Peyer's patch (tissue), 4 donors: ENCODE measurements at regions not wholly inside any gene's neighbourhood (a gene's known extent, or its start where the extent isn't known, plus 50 kb on each side); places are given as distances from the start of the nearest gene placed in this dataset.

Experiments
- DNase-seq, 3 donors: peaks; one replicate each; pipeline ENCODE4 v3.0.0-alpha.2; 2017 to 2019
- H3K27ac ChIP-seq, 4 donors: fragments of 200-600 bp; sonication (generic); one replicate each; pipeline ENCODE4 v1.5.1; 2016 to 2019
- H3K27me3 ChIP-seq, 2 donors: fragments of 200-600 bp; sonication (generic); one replicate each; pipeline ENCODE4 v1.5.1; 2019
- H3K36me3 ChIP-seq, 3 donors: fragments of 200-600 bp; sonication (generic); one replicate each; pipeline ENCODE4 v1.5.1; 2016 to 2019
- H3K4me1 ChIP-seq, 4 donors: fragments of 200-600 bp; sonication (generic); one replicate each; pipeline ENCODE4 v1.5.1; 2016 to 2019
- H3K4me3 ChIP-seq, 4 donors: fragments of 200-600 bp; sonication (generic); 1 replicate in 3 of 4; 2 replicates in 1 of 4; pipeline ENCODE4 v1.5.1; 2016 to 2019; ENCODE audit warnings: mild to moderate bottlenecking in 1 of 4
- H3K9me3 ChIP-seq, 4 donors: fragments of 200-600 bp; sonication (generic); one replicate each; pipeline ENCODE4 v1.5.1; 2016 to 2019; ENCODE audit warnings: mild to moderate bottlenecking in 1 of 4
- CTCF ChIP-seq, 6 experiments: fragments of 450-650 bp in 4 of 6; fragments of 200-600 bp in 2 of 6; sonication (generic) in 1 of 6; IDR thresholded peaks; one replicate each; pipeline ENCODE4 v1.5.1; 2017 to 2019; ENCODE audit warnings: antibody characterized with exemption in 6 of 6, mild to moderate bottlenecking in 3 of 6, moderate library complexity in 1 of 6
- POLR2A ChIP-seq, 2 donors: fragments of 450-650 bp; IDR thresholded peaks; one replicate each; pipeline ENCODE4 v1.5.1; 2017; ENCODE audit warnings: antibody characterized with exemption in 2 of 2, mild to moderate bottlenecking in 2 of 2, moderate library complexity in 2 of 2

DNA sequence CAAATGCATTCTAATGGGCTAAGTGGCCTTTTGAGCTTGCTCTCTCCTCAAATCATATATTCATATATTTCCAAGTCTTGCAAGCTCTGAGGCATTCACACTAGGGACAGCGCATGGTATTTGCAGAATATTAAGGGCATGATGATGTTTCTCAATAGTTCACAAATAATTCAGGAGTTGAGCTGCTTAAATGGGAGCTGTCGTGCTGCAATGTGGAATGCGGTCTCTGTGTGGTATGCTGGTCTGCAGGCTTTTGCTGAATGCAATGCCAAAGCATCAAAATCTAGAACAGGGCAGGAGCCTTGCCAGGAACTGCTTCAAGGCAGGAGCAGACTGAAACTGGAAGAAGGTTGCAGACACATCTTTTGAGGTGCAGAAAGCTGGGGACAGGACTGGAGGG, 1060.0 kb downstream of the TBC1D22A start:
- DNase-seq = no peak
- Histone ChIP-seq H3K27me3 (no peaks in the 10 kb centered on the region), H3K4me1 (no peaks in the 10 kb centered on the region), H3K36me3 (no peaks in the 10 kb centered on the region), H3K9me3 (no peaks in the 10 kb centered on the region), H3K4me3 (no peak overlapping the region), H3K27ac (no peak overlapping the region)
- TF ChIP-seq POLR2A (IDR thresholded peaks at IDR 0.05) = no peak
- TF ChIP-seq CTCF (IDR thresholded peaks at IDR 0.05) = no peak

DNA sequence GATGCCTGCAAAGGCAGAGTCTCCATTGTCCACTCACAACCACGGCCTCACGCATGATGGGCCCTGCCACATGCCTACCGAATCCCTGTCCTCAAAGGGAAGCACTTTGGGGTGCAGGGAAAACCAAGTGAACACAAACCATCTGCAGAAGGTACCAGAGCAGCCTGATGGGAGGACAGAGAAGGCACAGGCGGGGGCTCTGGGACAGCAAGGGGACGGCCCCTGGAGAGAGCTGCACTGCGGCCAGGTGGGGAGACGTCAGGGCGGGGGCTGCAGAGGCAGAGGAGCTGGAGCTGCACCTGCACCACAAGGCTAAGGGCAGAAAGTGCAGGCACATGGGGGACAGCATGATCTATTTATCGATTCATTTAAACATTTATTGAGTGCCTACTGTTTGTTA, 1056.0 kb downstream of the TBC1D22A start:
- no peak overlapping the region for H3K27ac ChIP-seq
- no peaks in the 10 kb centered on the region for H3K36me3 ChIP-seq
- H3K27me3 ChIP-seq = no peaks in the 10 kb centered on the region
- H3K9me3 ChIP-seq = no peaks in the 10 kb centered on the region
- no peak overlapping the region for H3K4me3 ChIP-seq
- DNase-seq = peak in 1 of 3 donors; percentile 31
- TF ChIP-seq POLR2A (IDR thresholded peaks at IDR 0.05) (no peak), CTCF (IDR thresholded peaks at IDR 0.05) (no peak)
- no peaks in the 10 kb centered on the region for H3K4me1 ChIP-seq

DNA sequence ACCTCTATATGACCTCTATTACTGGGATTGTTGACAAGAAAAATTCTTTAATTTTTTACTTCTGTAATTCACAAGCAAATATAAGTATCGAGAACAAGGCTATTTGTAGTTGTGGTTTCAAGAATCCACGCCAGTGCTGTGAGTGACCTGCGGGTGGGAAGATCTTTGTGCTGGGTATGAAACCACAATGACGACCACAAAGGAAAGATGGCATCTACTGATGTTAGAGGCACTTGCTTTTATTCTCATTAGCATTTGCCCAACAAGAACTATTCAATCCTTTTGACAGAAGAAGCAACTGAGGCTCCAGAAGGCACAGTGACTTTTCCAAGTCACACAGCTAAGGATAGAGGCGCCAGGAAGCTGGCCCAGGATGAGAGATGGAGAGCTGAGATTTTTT, 1054.9 kb downstream of the TBC1D22A start:
- Histone ChIP-seq H3K27ac (no peak overlapping the region), H3K4me1 (no peaks in the 10 kb centered on the region), H3K4me3 (no peak overlapping the region), H3K36me3 (no peaks in the 10 kb centered on the region), H3K9me3 (no peaks in the 10 kb centered on the region), H3K27me3 (no peaks in the 10 kb centered on the region)
- TF ChIP-seq CTCF (IDR thresholded peaks at IDR 0.05) (no peak), POLR2A (IDR thresholded peaks at IDR 0.05) (no peak)
- no peak for DNase-seq

- H3K4me3 ChIP-seq = no peak overlapping the region
- H3K27me3 ChIP-seq = no peaks in the 10 kb centered on the region
- H3K36me3 ChIP-seq = no peaks in the 10 kb centered on the region
- no peaks in the 10 kb centered on the region for H3K4me1 ChIP-seq
- no peak for TF ChIP-seq POLR2A (IDR thresholded peaks at IDR 0.05)
- TF ChIP-seq CTCF (IDR thresholded peaks at IDR 0.05) = no peak
- H3K27ac ChIP-seq = no peak overlapping the region
- H3K9me3 ChIP-seq = no peaks in the 10 kb centered on the region
- no peak for DNase-seq
These were observed 1054.4 kb downstream of the TBC1D22A start for GRCh38 chr22:47816863-47817210.

DNA sequence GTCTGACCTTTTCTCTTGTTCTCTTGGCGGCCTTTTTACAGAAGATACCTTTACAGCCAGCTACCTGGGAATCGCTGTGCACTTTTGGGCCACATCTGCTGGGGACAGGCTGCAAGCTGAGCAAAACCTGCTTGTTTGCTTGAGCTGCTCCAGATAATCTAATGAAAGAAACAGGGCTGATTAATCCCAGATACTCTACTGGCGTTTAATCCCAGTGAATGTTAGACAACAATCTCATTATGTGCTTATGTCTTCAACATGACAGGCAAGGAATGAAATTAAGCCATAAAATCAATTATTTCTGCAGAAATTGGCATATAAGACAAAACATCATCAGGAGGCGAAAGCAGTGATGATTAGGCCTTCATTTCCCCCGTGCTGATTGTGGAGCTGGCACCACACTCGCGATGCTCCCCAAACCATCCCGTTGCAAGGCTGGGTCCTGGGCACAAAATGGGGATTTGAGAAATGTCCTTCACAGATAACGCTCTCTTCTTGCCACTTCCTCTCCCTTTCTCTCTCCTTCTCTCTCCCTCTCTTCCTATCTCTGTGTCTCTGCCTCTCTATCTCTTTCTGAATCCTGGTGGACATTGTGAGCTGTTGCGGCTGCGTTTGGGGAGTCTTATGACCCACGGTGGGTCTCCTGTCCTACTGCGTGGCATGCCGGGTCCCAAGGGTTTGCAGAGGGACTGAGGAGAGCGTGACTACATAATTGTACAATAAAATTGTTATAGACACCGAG, 1053.8 kb downstream of the TBC1D22A start:
- Histone ChIP-seq H3K27me3 (no peaks in the 10 kb centered on the region), H3K36me3 (no peaks in the 10 kb centered on the region), H3K4me1 (no peaks in the 10 kb centered on the region), H3K4me3 (no peak overlapping the region), H3K27ac (no peak overlapping the region), H3K9me3 (no peaks in the 10 kb centered on the region)
- no peak for TF ChIP-seq CTCF (IDR thresholded peaks at IDR 0.05)
- no peak for TF ChIP-seq POLR2A (IDR thresholded peaks at IDR 0.05)
- DNase-seq = no peak

DNA sequence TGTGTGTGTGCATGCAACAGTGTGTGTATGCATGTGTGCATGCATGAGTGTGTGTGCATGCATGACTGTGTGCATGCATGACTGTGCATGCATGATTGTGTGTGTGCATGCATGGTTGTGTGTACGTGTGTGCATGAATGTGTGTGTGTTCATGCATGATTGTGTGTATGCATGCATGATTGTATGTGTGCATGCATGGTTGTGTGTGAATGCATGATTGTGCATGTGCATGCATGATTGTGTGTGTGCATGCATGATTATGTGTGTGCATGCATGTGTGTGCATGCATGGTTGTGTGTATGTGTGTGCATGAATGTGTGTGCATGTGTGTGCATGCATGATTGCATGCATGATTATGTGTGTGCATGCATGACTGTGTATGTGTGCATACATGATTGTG, 1052.0 kb downstream of the TBC1D22A start:
- DNase-seq = no peak
- Histone ChIP-seq H3K36me3 (no peaks in the 10 kb centered on the region), H3K4me1 (no peaks in the 10 kb centered on the region), H3K27me3 (no peaks in the 10 kb centered on the region), H3K4me3 (no peak overlapping the region), H3K27ac (no peak overlapping the region), H3K9me3 (no peaks in the 10 kb centered on the region)
- TF ChIP-seq CTCF (IDR thresholded peaks at IDR 0.05) = no peak
- no peak for TF ChIP-seq POLR2A (IDR thresholded peaks at IDR 0.05)
